ENCODE measurements at regions not wholly inside any gene's neighbourhood (a gene's known extent, or its start where the extent isn't known, plus 50 kb on each side); places are given as distances from the start of the nearest gene placed in this dataset.

- no peak overlapping the region for H3K27ac ChIP-seq (ENCODE audit: low read depth, low read length)
- no peaks in the 10 kb centered on the region for H3K36me3 ChIP-seq (ENCODE audit: insufficient read depth, low read length)
- H2AFZ ChIP-seq (ENCODE audit: low read length, unreplicated experiment): no peak overlapping the region
- H3K27me3 ChIP-seq (ENCODE audit: insufficient read depth, low read length): no peaks in the 10 kb centered on the region
- no peaks in the 10 kb centered on the region for H3K79me2 ChIP-seq (ENCODE audit: control insufficient read depth, insufficient read depth, low read length, unreplicated experiment)
- no peaks in the 10 kb centered on the region for H3K4me1 ChIP-seq (ENCODE audit: control insufficient read depth, insufficient read depth, low read length, unreplicated experiment)
- H3K4me3 ChIP-seq (ENCODE audit: low read depth, low read length): no peak overlapping the region
Observed at GRCh38 chr17:33804401-33804800, 450.7 kb upstream of the CCL2 start.

- Histone ChIP-seq H3K36me3 (ENCODE audit: insufficient read depth, low read length) (no peaks in the 10 kb centered on the region), H3K4me1 (ENCODE audit: control insufficient read depth, insufficient read depth, low read length, unreplicated experiment) (no peaks in the 10 kb centered on the region), H3K27ac (ENCODE audit: low read depth, low read length) (no peak overlapping the region), H3K4me3 (ENCODE audit: low read depth, low read length) (no peak overlapping the region), H3K79me2 (ENCODE audit: control insufficient read depth, insufficient read depth, low read length, unreplicated experiment) (no peaks in the 10 kb centered on the region), H2AFZ (ENCODE audit: low read length, unreplicated experiment) (no peak overlapping the region), H3K27me3 (ENCODE audit: insufficient read depth, low read length) (no peaks in the 10 kb centered on the region)
Observed at GRCh38 chr17:33806631-33807030, 448.5 kb upstream of the CCL2 start.

- Histone ChIP-seq H3K4me1 (ENCODE audit: control insufficient read depth, insufficient read depth, low read length, unreplicated experiment) (no peaks in the 10 kb centered on the region), H3K79me2 (ENCODE audit: control insufficient read depth, insufficient read depth, low read length, unreplicated experiment) (no peaks in the 10 kb centered on the region), H3K27me3 (ENCODE audit: insufficient read depth, low read length) (no peaks in the 10 kb centered on the region), H3K4me3 (ENCODE audit: low read depth, low read length) (no peak overlapping the region), H3K36me3 (ENCODE audit: insufficient read depth, low read length) (no peaks in the 10 kb centered on the region), H3K27ac (ENCODE audit: low read depth, low read length) (no peak overlapping the region), H2AFZ (ENCODE audit: low read length, unreplicated experiment) (no peak overlapping the region)
Observed at GRCh38 chr17:33809748-33810147, 445.3 kb upstream of the CCL2 start.

GRCh38 chr17:33811004-33811760 lies 443.9 kb upstream of the CCL2 start:
- Histone ChIP-seq H3K4me1 (ENCODE audit: control insufficient read depth, insufficient read depth, low read length, unreplicated experiment) (no peaks in the 10 kb centered on the region), H3K27ac (ENCODE audit: low read depth, low read length) (no peak overlapping the region), H3K79me2 (ENCODE audit: control insufficient read depth, insufficient read depth, low read length, unreplicated experiment) (no peaks in the 10 kb centered on the region), H3K27me3 (ENCODE audit: insufficient read depth, low read length) (no peaks in the 10 kb centered on the region), H3K4me3 (ENCODE audit: low read depth, low read length) (no peak overlapping the region), H3K36me3 (ENCODE audit: insufficient read depth, low read length) (no peaks in the 10 kb centered on the region), H2AFZ (ENCODE audit: low read length, unreplicated experiment) (no peak overlapping the region)

- H2AFZ ChIP-seq (ENCODE audit: low read length, unreplicated experiment): no peak overlapping the region
- no peak overlapping the region for H3K27ac ChIP-seq (ENCODE audit: low read depth, low read length)
- no peaks in the 10 kb centered on the region for H3K27me3 ChIP-seq (ENCODE audit: insufficient read depth, low read length)
- H3K4me3 ChIP-seq (ENCODE audit: low read depth, low read length): no peak overlapping the region
- no peaks in the 10 kb centered on the region for H3K79me2 ChIP-seq (ENCODE audit: control insufficient read depth, insufficient read depth, low read length, unreplicated experiment)
- H3K4me1 ChIP-seq (ENCODE audit: control insufficient read depth, insufficient read depth, low read length, unreplicated experiment): no peaks in the 10 kb centered on the region
- H3K36me3 ChIP-seq (ENCODE audit: insufficient read depth, low read length): no peaks in the 10 kb centered on the region
Observed at GRCh38 chr17:33811984-33812577, 443.0 kb upstream of the CCL2 start.

- H3K4me3 ChIP-seq (ENCODE audit: low read depth, low read length): no peak overlapping the region
- H3K79me2 ChIP-seq (ENCODE audit: control insufficient read depth, insufficient read depth, low read length, unreplicated experiment): no peaks in the 10 kb centered on the region
- H3K27me3 ChIP-seq (ENCODE audit: insufficient read depth, low read length): no peaks in the 10 kb centered on the region
- no peak overlapping the region for H2AFZ ChIP-seq (ENCODE audit: low read length, unreplicated experiment)
- H3K36me3 ChIP-seq (ENCODE audit: insufficient read depth, low read length): no peaks in the 10 kb centered on the region
- H3K4me1 ChIP-seq (ENCODE audit: control insufficient read depth, insufficient read depth, low read length, unreplicated experiment): no peaks in the 10 kb centered on the region
- H3K27ac ChIP-seq (ENCODE audit: low read depth, low read length): no peak overlapping the region
Observed at GRCh38 chr17:33814852-33815251, 440.2 kb upstream of the CCL2 start.

- no peaks in the 10 kb centered on the region for H3K36me3 ChIP-seq (ENCODE audit: insufficient read depth, low read length)
- no peaks in the 10 kb centered on the region for H3K27me3 ChIP-seq (ENCODE audit: insufficient read depth, low read length)
- H3K27ac ChIP-seq (ENCODE audit: low read depth, low read length): no peak overlapping the region
- no peak overlapping the region for H3K4me3 ChIP-seq (ENCODE audit: low read depth, low read length)
- H3K4me1 ChIP-seq (ENCODE audit: control insufficient read depth, insufficient read depth, low read length, unreplicated experiment): no peaks in the 10 kb centered on the region
- H2AFZ ChIP-seq (ENCODE audit: low read length, unreplicated experiment): no peak overlapping the region
- no peaks in the 10 kb centered on the region for H3K79me2 ChIP-seq (ENCODE audit: control insufficient read depth, insufficient read depth, low read length, unreplicated experiment)
Observed at GRCh38 chr17:33816036-33816435, 439.0 kb upstream of the CCL2 start.

- Histone ChIP-seq H3K27me3 (ENCODE audit: insufficient read depth, low read length) (no peaks in the 10 kb centered on the region), H3K4me1 (ENCODE audit: control insufficient read depth, insufficient read depth, low read length, unreplicated experiment) (no peaks in the 10 kb centered on the region), H3K27ac (ENCODE audit: low read depth, low read length) (no peak overlapping the region), H2AFZ (ENCODE audit: low read length, unreplicated experiment) (no peak overlapping the region), H3K4me3 (ENCODE audit: low read depth, low read length) (no peak overlapping the region), H3K79me2 (ENCODE audit: control insufficient read depth, insufficient read depth, low read length, unreplicated experiment) (no peaks in the 10 kb centered on the region), H3K36me3 (ENCODE audit: insufficient read depth, low read length) (no peaks in the 10 kb centered on the region)
Observed at GRCh38 chr17:33816842-33817617, 438.1 kb upstream of the CCL2 start.

GRCh38 chr17:33819539-33819938 lies 435.5 kb upstream of the CCL2 start:
- no peaks in the 10 kb centered on the region for H3K36me3 ChIP-seq (ENCODE audit: insufficient read depth, low read length)
- H3K27ac ChIP-seq (ENCODE audit: low read depth, low read length): no peak overlapping the region
- H3K4me1 ChIP-seq (ENCODE audit: control insufficient read depth, insufficient read depth, low read length, unreplicated experiment): no peaks in the 10 kb centered on the region
- no peaks in the 10 kb centered on the region for H3K27me3 ChIP-seq (ENCODE audit: insufficient read depth, low read length)
- H3K79me2 ChIP-seq (ENCODE audit: control insufficient read depth, insufficient read depth, low read length, unreplicated experiment): no peaks in the 10 kb centered on the region
- H2AFZ ChIP-seq (ENCODE audit: low read length, unreplicated experiment): no peak overlapping the region
- H3K4me3 ChIP-seq (ENCODE audit: low read depth, low read length): no peak overlapping the region

- no peak overlapping the region for H3K4me3 ChIP-seq (ENCODE audit: low read depth, low read length)
- H3K27me3 ChIP-seq (ENCODE audit: insufficient read depth, low read length): no peaks in the 10 kb centered on the region
- no peaks in the 10 kb centered on the region for H3K79me2 ChIP-seq (ENCODE audit: control insufficient read depth, insufficient read depth, low read length, unreplicated experiment)
- no peaks in the 10 kb centered on the region for H3K36me3 ChIP-seq (ENCODE audit: insufficient read depth, low read length)
- no peaks in the 10 kb centered on the region for H3K4me1 ChIP-seq (ENCODE audit: control insufficient read depth, insufficient read depth, low read length, unreplicated experiment)
- H3K27ac ChIP-seq (ENCODE audit: low read depth, low read length): no peak overlapping the region
- no peak overlapping the region for H2AFZ ChIP-seq (ENCODE audit: low read length, unreplicated experiment)
Observed at GRCh38 chr17:33832262-33832661, 422.8 kb upstream of the CCL2 start.

- Histone ChIP-seq H3K79me2 (ENCODE audit: control insufficient read depth, insufficient read depth, low read length, unreplicated experiment) (no peaks in the 10 kb centered on the region), H3K4me1 (ENCODE audit: control insufficient read depth, insufficient read depth, low read length, unreplicated experiment) (no peaks in the 10 kb centered on the region), H3K36me3 (ENCODE audit: insufficient read depth, low read length) (no peaks in the 10 kb centered on the region), H2AFZ (ENCODE audit: low read length, unreplicated experiment) (no peak overlapping the region), H3K4me3 (ENCODE audit: low read depth, low read length) (no peak overlapping the region), H3K27me3 (ENCODE audit: insufficient read depth, low read length) (no peaks in the 10 kb centered on the region), H3K27ac (ENCODE audit: low read depth, low read length) (no peak overlapping the region)
Observed at GRCh38 chr17:33837281-33837680, 417.8 kb upstream of the CCL2 start.
